ENCODE measurements at regions not wholly inside any gene's neighbourhood (a gene's known extent, or its start where the extent isn't known, plus 50 kb on each side); places are given as distances from the start of the nearest gene placed in this dataset.

DNA sequence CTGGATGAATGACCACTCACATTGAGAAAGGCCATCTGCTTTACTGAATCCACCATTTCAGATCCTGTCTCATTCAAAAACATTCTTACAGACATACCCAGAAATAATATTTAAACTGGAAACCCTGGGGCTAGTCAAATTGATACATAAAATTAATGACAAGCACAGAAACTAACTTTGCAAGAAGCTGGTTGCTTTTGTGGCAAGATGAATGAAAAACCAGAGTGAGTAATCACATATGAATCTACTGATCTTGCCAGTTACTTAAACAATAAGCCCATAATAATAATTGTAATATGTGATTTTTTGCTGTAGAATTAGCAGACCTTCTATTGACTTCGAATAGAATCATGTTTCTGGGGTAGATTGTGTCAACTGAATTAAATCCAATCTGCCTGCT is 235.1 kb downstream of the PPARGC1A start:
- DNase-seq = no peak

DNA sequence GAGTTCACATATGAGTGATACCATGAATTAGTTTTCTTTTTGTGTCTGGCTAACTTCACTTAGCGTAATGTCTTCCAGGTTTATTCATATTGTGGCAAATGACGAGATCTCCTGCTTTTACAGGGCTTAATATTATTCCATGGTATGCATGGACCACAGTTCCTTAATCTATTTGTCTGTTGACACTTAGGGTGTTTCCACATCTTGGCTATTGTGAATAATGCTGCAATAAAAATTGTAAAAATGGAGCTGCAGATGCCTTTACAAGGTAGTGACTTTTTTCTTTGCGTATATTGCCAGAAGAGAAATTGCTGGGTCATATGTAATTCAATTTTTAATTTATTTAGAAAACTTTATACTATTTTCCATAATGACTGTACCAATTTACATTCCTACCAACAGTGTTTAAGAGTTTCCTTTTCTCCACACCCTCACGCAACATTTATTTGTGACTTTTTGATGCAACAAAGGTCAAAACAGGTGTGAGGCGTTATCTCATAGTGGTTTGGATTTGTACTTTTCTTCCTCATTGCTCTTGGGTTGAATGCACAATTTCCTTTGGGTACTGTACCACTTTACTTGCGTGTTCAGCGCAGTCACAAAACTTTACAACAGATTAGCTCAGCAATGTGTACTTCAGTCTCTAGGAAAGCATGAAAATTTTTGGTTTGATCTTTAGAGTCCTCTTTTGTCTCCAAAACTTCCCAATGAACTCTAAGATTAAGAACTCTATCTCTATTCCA is 240.8 kb downstream of the PPARGC1A start:
- no peak for DNase-seq

DNA sequence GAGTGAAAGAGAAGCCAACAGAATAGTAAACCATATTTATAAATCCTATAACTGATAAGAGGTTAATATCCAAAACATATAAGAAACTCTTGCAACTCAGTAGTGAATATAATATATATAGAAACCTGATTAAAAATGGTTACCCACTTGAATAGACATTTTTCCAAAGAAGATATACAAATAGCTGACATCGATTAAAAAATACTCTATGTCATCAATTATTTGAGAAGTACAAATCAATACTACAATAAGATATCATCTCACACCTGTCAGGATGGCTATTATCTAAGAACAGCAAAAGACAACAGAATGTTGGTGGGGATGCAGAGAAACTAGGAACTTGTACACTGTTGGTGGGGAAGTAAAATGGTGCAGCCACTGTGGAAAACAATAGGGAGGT is 254.4 kb downstream of the PPARGC1A start:
- no peak for DNase-seq

DNA sequence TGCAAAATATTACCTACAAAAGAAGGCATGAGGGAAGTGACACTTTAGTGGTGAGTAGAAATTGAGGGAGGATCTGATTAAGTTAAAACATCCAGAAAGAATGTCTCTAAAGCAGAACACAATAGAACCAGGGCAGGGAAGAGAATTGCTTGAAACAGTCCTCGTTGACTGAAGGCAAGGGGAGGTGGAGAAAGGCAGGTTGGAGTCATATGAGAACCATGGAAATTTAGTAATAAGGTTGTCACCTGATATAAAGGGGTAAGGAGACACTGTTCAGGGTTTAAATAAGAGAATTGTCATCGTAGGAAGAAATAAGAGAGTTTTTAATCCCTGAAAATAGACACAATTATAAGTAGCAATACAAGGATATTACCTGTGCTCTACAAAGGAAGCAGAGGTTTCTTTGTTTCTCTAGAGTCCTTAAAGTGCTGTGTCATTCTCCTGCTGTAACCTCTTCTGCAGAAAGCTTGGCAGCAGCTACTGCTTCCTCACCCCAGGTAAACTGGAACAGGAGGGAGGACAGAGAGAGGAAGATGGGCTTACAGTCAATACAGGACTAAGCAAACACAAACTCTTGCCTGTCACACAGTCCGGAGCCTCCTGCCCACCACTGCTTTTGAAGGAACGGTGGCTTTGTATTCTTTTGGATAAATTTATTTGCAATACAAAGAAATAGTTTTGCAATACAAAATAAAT is 258.4 kb downstream of the PPARGC1A start:
- DNase-seq = no peak

DNA sequence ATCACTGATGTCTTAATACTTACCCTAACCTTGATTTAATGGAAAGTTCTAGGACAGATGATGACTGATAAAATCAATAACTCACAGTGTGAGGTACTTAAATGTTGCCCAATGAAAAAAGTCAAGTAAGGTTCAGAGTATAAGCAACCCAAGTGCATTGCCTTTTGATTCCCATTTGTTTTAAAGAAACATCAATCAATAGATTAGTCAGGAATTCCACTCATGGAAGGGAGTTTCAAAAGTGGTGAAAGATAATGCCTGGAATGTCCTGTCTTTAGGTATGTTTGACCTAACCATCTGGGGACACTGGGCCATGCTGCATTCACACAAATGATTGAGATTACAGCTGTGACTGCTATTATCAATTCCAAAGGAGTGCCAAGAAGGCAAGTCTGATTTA is 259.7 kb downstream of the PPARGC1A start:
- no peak for DNase-seq

DNA sequence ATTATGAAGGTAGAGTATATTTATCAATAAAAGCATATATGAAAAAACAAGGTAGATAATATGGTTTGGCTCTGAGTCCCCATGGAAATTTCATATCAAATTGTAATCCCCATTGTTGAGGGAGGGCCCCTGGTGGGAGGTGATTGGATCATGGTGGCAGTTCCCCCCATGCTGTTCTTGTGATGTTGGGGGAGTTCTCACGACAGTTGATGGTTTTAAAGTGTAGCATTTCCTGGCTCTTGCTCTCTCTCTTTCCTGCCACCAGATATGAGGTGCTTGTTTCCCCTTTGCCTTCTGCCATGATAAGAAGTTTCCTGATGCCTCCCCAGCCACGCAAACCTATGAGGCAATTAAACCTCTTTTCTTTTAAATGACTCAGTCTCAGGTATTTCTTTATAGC is 260.4 kb downstream of the PPARGC1A start:
- no peak for DNase-seq

DNA sequence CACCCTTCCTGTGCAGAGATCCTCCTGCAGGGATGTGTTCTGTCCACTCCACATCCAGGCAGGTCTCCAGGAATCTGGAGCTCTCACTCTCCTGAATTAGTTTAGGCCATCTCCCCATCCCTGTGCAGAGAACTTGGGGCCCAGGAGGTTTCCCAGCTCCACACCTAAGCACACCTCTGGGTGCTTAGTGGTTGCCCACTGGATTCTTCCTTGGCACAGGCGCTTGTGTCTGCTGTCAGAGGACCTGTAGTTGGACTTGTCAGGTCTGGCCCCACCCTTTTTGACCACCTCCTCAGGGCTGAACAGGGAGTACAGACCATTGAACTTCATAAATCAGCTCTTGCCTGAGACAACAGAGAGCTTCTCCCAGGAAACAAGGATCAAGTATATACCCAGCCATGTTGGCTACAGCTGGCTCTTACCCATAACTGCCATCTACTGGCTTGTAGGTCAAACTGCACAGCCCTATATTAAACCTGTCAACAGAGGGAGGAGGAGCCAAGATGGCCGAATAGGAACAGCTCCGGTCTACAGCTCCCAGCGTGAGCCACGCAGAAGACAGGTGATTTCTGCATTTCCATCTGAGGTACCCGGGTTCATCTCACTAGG is 275.5 kb downstream of the PPARGC1A start:
- peak; percentile 1 to 4 for DNase-seq

- no peak for DNase-seq
Observed at GRCh38 chr4:23613782-23614181, 276.1 kb downstream of the PPARGC1A start.

GRCh38 chr4:23602720-23603119 is 287.1 kb downstream of the PPARGC1A start:
- DNase-seq = no peak

DNA sequence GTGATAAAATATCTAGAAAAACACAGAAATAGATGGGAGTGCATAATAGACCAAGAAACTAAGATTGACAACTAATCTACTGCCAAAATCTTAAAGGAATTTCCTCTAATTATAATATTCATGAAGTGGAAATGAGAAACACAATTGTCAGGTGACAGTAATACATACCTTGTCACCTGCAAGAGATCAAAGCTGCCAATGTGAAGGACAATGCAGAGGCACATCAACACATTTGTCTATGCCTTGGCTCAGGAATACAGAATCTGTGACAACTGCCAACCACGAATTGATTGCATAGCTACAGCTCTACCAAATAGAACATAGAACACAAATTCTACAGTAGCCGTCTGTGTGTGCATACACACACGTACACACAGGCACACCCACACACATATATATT is 295.7 kb downstream of the PPARGC1A start:
- DNase-seq = no peak

DNA sequence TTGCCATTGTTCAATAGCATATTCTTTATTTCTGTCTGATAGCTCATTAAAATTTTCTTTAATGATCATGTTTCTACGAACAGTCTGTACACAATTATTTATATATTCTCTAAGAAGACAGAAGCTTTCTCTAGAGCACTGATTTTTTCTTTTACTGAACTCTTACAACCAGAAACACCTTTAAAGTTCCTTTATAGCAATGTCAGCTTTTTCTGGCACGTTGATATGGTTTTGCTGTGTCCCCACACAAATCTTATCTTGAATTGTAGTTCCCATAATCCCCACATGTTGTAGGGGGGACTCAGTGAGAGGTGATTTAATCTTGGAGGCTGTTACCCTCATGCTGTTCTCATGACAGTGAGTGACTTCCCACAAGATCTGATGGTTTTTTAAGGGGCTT is 299.4 kb downstream of the PPARGC1A start:
- peak; percentile 4 to 31 for DNase-seq

DNA sequence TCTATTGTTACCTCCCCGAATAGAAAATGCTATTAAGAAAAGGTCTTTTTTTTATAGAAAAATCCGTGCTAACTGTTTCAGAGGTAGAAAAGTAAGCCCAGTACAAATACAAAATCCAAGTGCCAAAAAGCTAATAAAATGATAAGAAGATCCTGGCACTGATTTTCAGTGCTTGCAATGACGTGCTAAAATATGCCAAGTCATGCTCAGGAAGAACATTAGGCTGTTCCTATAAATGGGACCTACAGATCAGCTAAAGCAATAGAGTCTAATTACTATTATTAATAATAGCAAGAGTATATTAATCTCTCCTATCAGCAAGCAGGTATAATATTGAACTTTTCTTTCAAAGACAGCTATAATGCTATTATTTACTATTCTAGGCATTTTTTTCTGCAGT is 305.8 kb downstream of the PPARGC1A start:
- DNase-seq = no peak

DNA sequence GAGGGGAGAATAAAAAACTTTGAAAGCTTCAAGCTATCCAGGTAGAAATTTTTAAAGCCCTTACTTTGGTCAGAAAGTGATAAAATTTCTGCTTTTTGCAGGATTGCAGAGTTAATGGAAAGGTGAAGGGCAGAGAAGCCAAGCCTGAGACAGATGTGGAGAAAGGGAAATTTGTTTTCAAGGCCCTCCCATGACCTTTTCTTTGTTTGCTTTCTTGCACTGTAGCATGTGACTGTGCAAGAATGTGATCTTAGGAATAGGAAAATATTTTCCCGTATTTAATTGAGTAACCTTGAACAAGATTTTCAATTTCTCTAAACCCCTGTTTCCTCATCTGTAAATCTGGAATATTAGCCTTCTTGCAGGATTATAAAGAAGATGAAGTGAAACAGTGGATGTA is 307.2 kb downstream of the PPARGC1A start:
- DNase-seq = no peak

DNA sequence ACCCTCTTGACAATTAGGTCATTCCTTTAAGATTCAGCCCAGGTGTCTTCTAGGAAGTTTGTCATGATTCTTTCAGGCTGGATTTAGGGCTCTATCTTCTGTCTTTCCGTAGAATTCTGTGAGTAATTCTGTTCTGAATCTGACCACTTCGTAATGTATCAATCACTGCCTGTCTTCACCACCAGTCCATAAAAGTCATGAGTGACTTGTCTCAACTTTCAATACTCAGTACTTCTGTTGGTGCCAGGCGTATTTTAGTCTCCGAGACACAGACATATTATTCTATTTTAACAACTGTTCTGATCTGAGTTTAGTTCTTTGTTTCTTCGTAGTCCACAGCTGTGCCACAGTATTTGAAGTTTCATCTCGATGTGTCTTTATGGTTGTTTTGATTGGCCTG is 310.7 kb downstream of the PPARGC1A start:
- no peak for DNase-seq

- no peak for DNase-seq
Observed at GRCh38 chr4:23577398-23577797, 312.4 kb downstream of the PPARGC1A start.

DNA sequence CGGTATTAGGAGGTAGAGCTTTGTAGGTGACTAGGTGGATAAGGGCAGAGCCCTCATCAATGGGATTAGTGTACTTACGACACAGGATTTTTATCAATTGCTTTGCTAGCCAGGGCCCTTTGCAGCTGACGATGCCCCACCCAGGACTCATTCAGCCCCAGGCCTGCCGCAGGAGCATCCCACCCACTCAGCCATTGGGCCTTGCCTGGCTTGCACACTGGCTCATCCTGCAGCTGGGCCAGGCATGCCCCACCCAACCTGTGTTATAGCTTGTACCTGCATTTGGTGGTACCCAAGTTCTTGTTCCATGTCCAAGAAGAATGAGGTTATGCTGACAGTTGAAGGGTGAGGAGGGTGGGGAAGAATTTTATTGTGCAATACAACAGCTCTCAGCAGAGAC is 317.5 kb downstream of the PPARGC1A start:
- no peak for DNase-seq

- no peak for DNase-seq
Observed at GRCh38 chr4:23567338-23567737, 322.5 kb downstream of the PPARGC1A start.

- no peak for DNase-seq
Observed at GRCh38 chr4:23560748-23561147, 329.1 kb downstream of the PPARGC1A start.

- no peak for DNase-seq
Observed at GRCh38 chr4:23558101-23558500, 331.7 kb downstream of the PPARGC1A start.

DNA sequence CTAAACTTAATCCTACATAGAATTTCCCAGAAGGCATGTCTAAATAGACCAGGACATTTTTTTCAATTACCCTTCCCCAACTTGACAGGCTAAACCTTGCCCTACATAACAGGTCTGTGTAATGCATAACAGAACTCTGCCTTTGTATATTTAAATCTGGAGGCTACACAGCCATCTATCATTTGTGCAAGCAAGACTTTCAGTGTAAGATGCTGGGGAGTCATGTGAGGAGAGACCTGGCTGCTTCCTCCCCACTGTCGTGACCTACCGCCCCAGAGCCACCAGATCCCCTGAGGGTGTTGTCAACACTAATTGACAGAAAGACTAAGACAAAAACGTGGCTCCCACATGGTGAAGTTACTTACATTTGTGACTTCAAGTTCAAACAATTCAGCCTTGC is 342.2 kb downstream of the PPARGC1A start:
- no peak for DNase-seq

DNA sequence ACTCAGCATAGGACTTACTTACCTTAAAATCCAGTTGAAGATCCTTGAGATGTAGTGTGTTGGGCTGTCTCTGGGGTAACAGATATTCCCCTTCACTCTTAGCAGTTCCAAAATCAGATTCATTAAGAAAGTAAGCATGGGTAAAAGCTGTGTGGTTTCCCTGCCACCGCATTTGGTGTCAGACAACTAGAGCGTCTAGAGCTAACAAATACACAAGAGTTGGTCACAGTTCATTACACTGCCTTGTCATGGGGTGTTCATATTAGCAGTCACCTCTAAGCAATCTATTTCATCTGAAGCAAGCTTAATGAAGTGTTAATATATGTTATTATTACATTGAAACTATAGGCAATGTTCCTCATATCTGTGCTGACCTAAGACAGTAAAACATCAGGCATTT is 342.8 kb downstream of the PPARGC1A start:
- DNase-seq = no peak

GRCh38 chr4:23539969-23540569 is 349.8 kb downstream of the PPARGC1A start:
- no peak for DNase-seq

DNA sequence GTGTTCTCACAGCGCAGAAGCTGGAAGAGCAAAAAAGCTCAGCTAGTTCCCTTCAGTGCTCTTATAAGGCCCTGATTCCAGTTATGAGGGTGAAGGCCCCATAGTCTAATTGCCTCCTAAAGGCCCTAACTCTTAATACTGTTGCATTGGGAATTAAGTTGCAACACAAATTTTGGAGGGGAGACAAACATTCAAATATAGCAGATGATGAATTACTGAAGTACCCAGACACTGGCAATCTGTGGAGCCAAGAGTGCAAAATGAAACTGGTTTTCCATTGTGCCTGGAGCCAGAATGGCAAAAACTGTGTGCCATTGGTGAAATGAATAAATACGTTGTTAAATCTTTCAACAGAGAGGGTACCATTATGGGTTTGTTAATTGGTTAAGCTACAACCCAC is 356.0 kb downstream of the PPARGC1A start:
- no peak for DNase-seq

DNA sequence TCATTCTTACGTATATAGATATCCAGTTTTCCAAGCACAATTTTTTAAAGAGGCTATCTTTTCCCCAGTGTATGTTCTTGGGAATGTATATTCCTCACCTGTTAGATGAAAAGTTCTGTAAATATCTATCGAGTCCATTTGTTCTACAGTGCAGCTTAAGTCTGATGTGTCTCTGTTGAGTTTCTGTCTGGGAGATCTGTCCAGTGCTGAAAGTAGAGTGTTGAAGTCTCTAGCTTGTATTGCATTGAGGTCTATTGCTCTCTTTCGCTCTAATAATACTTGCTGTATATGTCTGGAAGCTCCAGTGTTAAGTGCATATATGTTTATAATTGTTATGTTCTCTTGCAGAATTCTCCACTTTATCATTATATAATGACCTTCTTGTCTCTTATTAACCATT is 373.1 kb downstream of the PPARGC1A start:
- DNase-seq = no peak
